K562 (cell line): ENCODE measurements at regions not wholly inside any gene's neighbourhood (a gene's known extent, or its start where the extent isn't known, plus 50 kb on each side); places are given as distances from the start of the nearest gene placed in this dataset.

ENCODE experiments used
- CBFB ChIP-seq: sonication (generic); formaldehyde crosslinking; IDR thresholded peaks from 2 replicates; pipeline ENCODE4 v1.4.0; 2020; ENCODE audit warnings: mild to moderate bottlenecking, missing genetic modification reagents
- ESRRB ChIP-seq: fragments of 250-450 bp; sonication (Bioruptor Pico); IDR thresholded peaks from 2 replicates; pipeline ENCODE4 v1.5.0; 2020; ENCODE audit warnings: mild to moderate bottlenecking, moderate library complexity, borderline replicate concordance
- FUS ChIP-seq: fragments of 200-400 bp; formaldehyde crosslinking; optimal IDR thresholded peaks from 2 replicates; pipeline ENCODE3; 2017; ENCODE audit warnings: low read depth, low read length
- GTF2B ChIP-seq: IDR thresholded peaks from 2 replicates; pipeline ENCODE4 v1.6.1; 2011; ENCODE audit not compliant: insufficient read length; ENCODE audit errors: extremely low read depth
- HCFC1 ChIP-seq: IDR thresholded peaks from 2 replicates; pipeline ENCODE4 v1.6.1; 2012; ENCODE audit warnings: low read depth, low read length, improper control_type of control experiment
- HNRNPK ChIP-seq: fragments of 200-400 bp; formaldehyde crosslinking; IDR thresholded peaks from one replicate; pipeline ENCODE4 v1.6.1; 2018; ENCODE audit warnings: mild to moderate bottlenecking, low read depth, low read length; ENCODE audit not compliant: poor library complexity, severe bottlenecking
- NCOR1 ChIP-seq: fragments of 450-650 bp; IDR thresholded peaks from 2 replicates; pipeline ENCODE4 v1.6.1; 2016; ENCODE audit warnings: mild to moderate bottlenecking, moderate library complexity
- NFRKB ChIP-seq: fragments of 450-650 bp; IDR thresholded peaks from 2 replicates; pipeline ENCODE4 v1.6.1; 2016; ENCODE audit warnings: low read depth
- NR2F6 ChIP-seq: fragments of 450-650 bp; formaldehyde crosslinking; IDR thresholded peaks from 2 replicates; pipeline ENCODE4 v1.4.0; 2020; ENCODE audit warnings: mild to moderate bottlenecking
- OTX1 ChIP-seq: fragments of 450-650 bp; formaldehyde crosslinking; IDR thresholded peaks from 2 replicates; pipeline ENCODE4 v1.4.0; 2022; ENCODE audit warnings: mild to moderate bottlenecking
- POLR2AphosphoS5 ChIP-seq: IDR thresholded peaks from 2 replicates; pipeline ENCODE4 v1.6.1; 2011; ENCODE audit warnings: mild to moderate bottlenecking, low read depth, low read length, moderate library complexity; ENCODE audit not compliant: control insufficient read depth, insufficient read depth
- RCOR1 ChIP-seq, 2 experiments: IDR thresholded peaks; 2 replicates each; pipeline ENCODE4 v1.6.1; 2012; ENCODE audit warnings: low read depth in 2 of 2, low read length in 2 of 2, borderline replicate concordance in 1 of 2, improper control_type of control experiment in 1 of 2
- SMAD3 ChIP-seq: fragments of 450-650 bp; formaldehyde crosslinking; conservative IDR thresholded peaks from 2 replicates; pipeline ENCODE4 v1.4.0; 2020; ENCODE audit warnings: mild to moderate bottlenecking
- SMARCA4 ChIP-seq: fragments of 450-650 bp; IDR thresholded peaks from 2 replicates; pipeline ENCODE4 v1.6.1; 2016
- SNRNP70 ChIP-seq: fragments of 200-400 bp; formaldehyde crosslinking; optimal IDR thresholded peaks from 2 replicates; pipeline ENCODE3; 2017; ENCODE audit warnings: low read depth, low read length
- SOX6 ChIP-seq: fragments of 450-650 bp; IDR thresholded peaks from 2 replicates; pipeline ENCODE4 v1.6.1; 2014; ENCODE audit warnings: mild to moderate bottlenecking
- STAT5A ChIP-seq: IDR thresholded peaks from 2 replicates; pipeline ENCODE4 v1.6.1; 2012; ENCODE audit warnings: low read length, inconsistent platforms, borderline replicate concordance
- TBL1XR1 ChIP-seq, 2 experiments: IDR thresholded peaks; 2 replicates each; pipeline ENCODE4 v1.6.1; 2012; ENCODE audit warnings: improper control_type of control experiment in 2 of 2, low read length in 2 of 2, mild to moderate bottlenecking in 1 of 2
- TBP ChIP-seq: optimal IDR thresholded peaks from 2 replicates; pipeline ENCODE3; 2011; ENCODE audit warnings: low read depth, low read length, improper control_type of control experiment
- TEAD4 ChIP-seq, 2 experiments: sonication (generic) in 1 of 2; formaldehyde crosslinking in 1 of 2; IDR thresholded peaks; 2 replicates each; pipeline versions ENCODE4 v1.6.1 to v1.8.0; 2012 to 2022; ENCODE audit warnings: borderline replicate concordance in 1 of 2, inconsistent platforms in 1 of 2, low read length in 1 of 2, mild to moderate bottlenecking in 1 of 2, missing genetic modification reagents in 1 of 2
- ZFP1 ChIP-seq: fragments of 450-650 bp; formaldehyde crosslinking; IDR thresholded peaks from 2 replicates; pipeline ENCODE4 v1.4.0; 2020; ENCODE audit warnings: mild to moderate bottlenecking, mixed read lengths
- ZKSCAN1 ChIP-seq: fragments of 150-350 bp; IDR thresholded peaks from 2 replicates; pipeline ENCODE4 v1.6.1; 2016; ENCODE audit warnings: low read depth, low read length
- ZNF407 ChIP-seq: fragments of 450-650 bp; IDR thresholded peaks from 2 replicates; pipeline ENCODE4 v1.6.1; 2016; ENCODE audit warnings: low read depth
- ZNF696 ChIP-seq: fragments of 250-450 bp; sonication (Bioruptor Pico); conservative IDR thresholded peaks from 2 replicates; pipeline ENCODE4 v1.4.0; 2020; ENCODE audit warnings: mild to moderate bottlenecking, moderate library complexity

GRCh38 chr5:175129121-175129520, 314.9 kb downstream of the DRD1 start (continued):
- TF ChIP-seq RCOR1 (IDR thresholded peaks at IDR 0.05; ENCODE audit: borderline replicate concordance in 1 of 2, low read depth in 2 of 2, low read length in 2 of 2) (peak in 1 of 2 experiments; percentile 41; a peak in 1 of 4 replicates), OTX1 (CRISPR knock-in tag) (no peak), ZFP1 (CRISPR knock-in tag) (no peak), HNRNPK (no peak), POLR2AphosphoS5 (peak; percentile 22; the same call in 1 of the 2 replicates), NFRKB (no peak), NR2F6 (CRISPR knock-in tag) (no peak), NCOR1 (peak; percentile 77), GTF2B (no peak), HCFC1 (no peak), ZKSCAN1 (no peak), CBFB (CRISPR knock-in tag) (no peak), FUS (no peak), STAT5A (peak; percentile 64; the same call in 1 of the 2 replicates), SNRNP70 (no peak), SMAD3 (0 out of 2 replicates have a peak, but pooled peaks have one; percentile 18), ZNF407 (no peak), TBP (no peak), SOX6 (peak; percentile 78), TEAD4 (IDR thresholded peaks at IDR 0.05; ENCODE audit: low read length) (peak; percentile 90), TEAD4 (CRISPR knock-in tag; IDR thresholded peaks at IDR 0.05; ENCODE audit: borderline replicate concordance) (no peak), SMARCA4 (peak; percentile 88), ESRRB (CRISPR knock-in tag) (no peak), ZNF696 (no peak), TBL1XR1 (IDR thresholded peaks at IDR 0.05; ENCODE audit: low read length in 2 of 2) (0 out of 4 replicates have a peak, but pooled peaks of 1 of the 2 experiments have one; percentile 17)
